Left colon (tissue), 2 donors: ENCODE measurements at regions not wholly inside any gene's neighbourhood (a gene's known extent, or its start where the extent isn't known, plus 50 kb on each side); places are given as distances from the start of the nearest gene placed in this dataset.

ENCODE experiments used
- ATAC-seq: fragments of 200-7000 bp; cut with Tn5 transposase; one replicate; pipeline ENCODE4 v1.9.1; 2020; ENCODE audit warnings: mild to moderate bottlenecking, moderate library complexity
- DNase-seq, 2 donors: peaks; one replicate each; pipeline ENCODE4 v3.0.0-alpha.2; 2020
- intact Hi-C, 2 donors: fragments of 100-400 bp; cut with DNase I in 1 of 2; cut with micrococcal nuclease in 1 of 2; formaldehyde crosslinking; loops; one replicate each; pipeline versions ENCODE4 v1.11.2 to v1.14.0; 2022; cut with DNase I, micrococcal nuclease
- donor health status: DM: no; HTN: no; CAD: no.
- donor health status: DM: yes; HTN: yes; CAD: no.

GRCh38 chr5:89384391-89384790, 501.4 kb upstream of the MEF2C start:
- DNase-seq (no peak), ATAC-seq (no peak)
- intact Hi-C loops = no loop called here

- ATAC-seq (no peak), DNase-seq (no peak)
- intact Hi-C loops = no loop called here
Observed at GRCh38 chr5:89380635-89381034, 497.7 kb upstream of the MEF2C start.

GRCh38 chr5:89377767-89378455, 494.9 kb upstream of the MEF2C start:
- no peak for ATAC-seq
- intact Hi-C loops = no loop called here
- no peak for DNase-seq

GRCh38 chr5:89374818-89375521, 492.0 kb upstream of the MEF2C start:
- intact Hi-C loops = no loop called here
- DNase-seq (no peak), ATAC-seq (peak; percentile 91)

- peak; percentile 71 to 75 for DNase-seq
Observed at GRCh38 chr5:89374144-89374784, 491.3 kb upstream of the MEF2C start.

GRCh38 chr5:89372176-89372575, 489.2 kb upstream of the MEF2C start:
- intact Hi-C loops = no loop called here
- DNase-seq (no peak), ATAC-seq (no peak)

More at GRCh38 chr5:89374144-89374784, 491.3 kb upstream of the MEF2C start:
- intact Hi-C loops = no loop called here
- peak; percentile 79 for ATAC-seq

GRCh38 chr5:89371646-89372045, 488.7 kb upstream of the MEF2C start:
- no peak for ATAC-seq
- intact Hi-C loops = no loop called here
- DNase-seq = no peak

GRCh38 chr5:89359046-89359445, 476.1 kb upstream of the MEF2C start:
- intact Hi-C loops = no loop called here
- ATAC-seq (no peak), DNase-seq (no peak)

- DNase-seq (no peak), ATAC-seq (no peak)
- intact Hi-C loops = no loop called here
Observed at GRCh38 chr5:89353837-89354551, 471.0 kb upstream of the MEF2C start.

- DNase-seq (no peak), ATAC-seq (no peak)
- intact Hi-C loops = no loop called here
Observed at GRCh38 chr5:89351975-89352374, 469.0 kb upstream of the MEF2C start.

GRCh38 chr5:89351222-89351621, 468.2 kb upstream of the MEF2C start:
- ATAC-seq (no peak), DNase-seq (no peak)
- intact Hi-C loops = no loop called here

- intact Hi-C loops = no loop called here
- DNase-seq = no peak
- ATAC-seq = no peak
Observed at GRCh38 chr5:89350684-89351083, 467.7 kb upstream of the MEF2C start.

GRCh38 chr5:89349246-89349980, 466.4 kb upstream of the MEF2C start:
- DNase-seq (no peak), ATAC-seq (no peak)
- intact Hi-C loops = no loop called here

GRCh38 chr5:89346573-89346972, 463.6 kb upstream of the MEF2C start:
- no peak for ATAC-seq
- DNase-seq = no peak
- intact Hi-C loops = no loop called here

- peak; percentile 14 to 30 for DNase-seq
- intact Hi-C loops = no loop called here
- ATAC-seq = peak; percentile 64
Observed at GRCh38 chr5:89343666-89344065, 460.7 kb upstream of the MEF2C start.

- intact Hi-C loops = no loop called here
- ATAC-seq = no peak
- no peak for DNase-seq
Observed at GRCh38 chr5:89342106-89342876, 459.3 kb upstream of the MEF2C start.

- intact Hi-C loops = no loop called here
- ATAC-seq (no peak), DNase-seq (no peak)
Observed at GRCh38 chr5:89338935-89339334, 456.0 kb upstream of the MEF2C start.

GRCh38 chr5:89336111-89336510, 453.1 kb upstream of the MEF2C start:
- ATAC-seq (no peak), DNase-seq (no peak)
- intact Hi-C loops = no loop called here
